BE2C (cell line): ENCODE measurements at regions not wholly inside any gene's neighbourhood (a gene's known extent, or its start where the extent isn't known, plus 50 kb on each side); places are given as distances from the start of the nearest gene placed in this dataset.

Experiments
- DNase-seq: peaks from one replicate; pipeline ENCODE4 v3.0.0-alpha.2; 2020
- H3K27me3 ChIP-seq: fragments of 250-450 bp; sonication (Bioruptor Pico); 2 replicates; pipeline ENCODE4 v1.5.1; 2020; ENCODE audit warnings: mild to moderate bottlenecking
- H3K36me3 ChIP-seq: fragments of 250-450 bp; sonication (Bioruptor Pico); 2 replicates; pipeline ENCODE4 v1.5.1; 2020; ENCODE audit warnings: mild to moderate bottlenecking
- H3K4me1 ChIP-seq: fragments of 250-450 bp; sonication (Bioruptor Pico); 2 replicates; pipeline ENCODE4 v1.5.1; 2020
- H3K4me3 ChIP-seq: 2 replicates; pipeline ENCODE4 v1.5.1; 2011; ENCODE audit warnings: low read depth, low read length
- H3K9me3 ChIP-seq: fragments of 250-450 bp; sonication (Bioruptor Pico); 2 replicates; pipeline ENCODE4 v1.5.1; 2020
- TF ChIP-seq, protein P1 (sequence below): IDR thresholded peaks from 2 replicates; pipeline ENCODE4 v1.5.1; 2012; ENCODE audit warnings: mild to moderate bottlenecking, low read depth, low read length

DNA sequence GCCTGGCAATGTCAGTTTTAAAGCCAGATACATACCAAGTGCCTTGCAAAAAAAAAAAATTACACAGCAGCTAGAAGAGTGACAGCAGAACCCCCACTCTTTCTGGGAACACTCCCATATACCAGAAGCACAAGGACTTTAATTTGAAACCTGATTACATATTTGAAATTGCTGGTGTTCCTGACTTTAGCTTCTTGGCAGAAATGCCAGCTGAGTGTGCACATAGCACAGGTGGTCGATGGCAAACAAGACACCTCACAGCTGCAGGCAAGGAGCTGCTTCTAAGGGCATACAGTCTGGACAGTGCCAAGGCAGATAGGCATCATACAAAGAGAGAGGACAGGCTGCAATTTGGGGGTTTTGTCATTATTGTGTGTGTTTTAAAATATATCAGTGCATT lies 150.7 kb upstream of the SGK1 start:
- peaks cover 5% of the 10 kb centered on the region; the same call in 1 of the 2 replicates for H3K4me1 ChIP-seq
- TF ChIP-seq, protein P1, sequence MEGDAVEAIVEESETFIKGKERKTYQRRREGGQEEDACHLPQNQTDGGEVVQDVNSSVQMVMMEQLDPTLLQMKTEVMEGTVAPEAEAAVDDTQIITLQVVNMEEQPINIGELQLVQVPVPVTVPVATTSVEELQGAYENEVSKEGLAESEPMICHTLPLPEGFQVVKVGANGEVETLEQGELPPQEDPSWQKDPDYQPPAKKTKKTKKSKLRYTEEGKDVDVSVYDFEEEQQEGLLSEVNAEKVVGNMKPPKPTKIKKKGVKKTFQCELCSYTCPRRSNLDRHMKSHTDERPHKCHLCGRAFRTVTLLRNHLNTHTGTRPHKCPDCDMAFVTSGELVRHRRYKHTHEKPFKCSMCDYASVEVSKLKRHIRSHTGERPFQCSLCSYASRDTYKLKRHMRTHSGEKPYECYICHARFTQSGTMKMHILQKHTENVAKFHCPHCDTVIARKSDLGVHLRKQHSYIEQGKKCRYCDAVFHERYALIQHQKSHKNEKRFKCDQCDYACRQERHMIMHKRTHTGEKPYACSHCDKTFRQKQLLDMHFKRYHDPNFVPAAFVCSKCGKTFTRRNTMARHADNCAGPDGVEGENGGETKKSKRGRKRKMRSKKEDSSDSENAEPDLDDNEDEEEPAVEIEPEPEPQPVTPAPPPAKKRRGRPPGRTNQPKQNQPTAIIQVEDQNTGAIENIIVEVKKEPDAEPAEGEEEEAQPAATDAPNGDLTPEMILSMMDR, result no peak
- H3K36me3 ChIP-seq, result no peaks in the 10 kb centered on the region
- H3K9me3 ChIP-seq, result no peaks in the 10 kb centered on the region
- no peak for DNase-seq
- no peak overlapping the region for H3K4me3 ChIP-seq
- no peaks in the 10 kb centered on the region for H3K27me3 ChIP-seq

DNA sequence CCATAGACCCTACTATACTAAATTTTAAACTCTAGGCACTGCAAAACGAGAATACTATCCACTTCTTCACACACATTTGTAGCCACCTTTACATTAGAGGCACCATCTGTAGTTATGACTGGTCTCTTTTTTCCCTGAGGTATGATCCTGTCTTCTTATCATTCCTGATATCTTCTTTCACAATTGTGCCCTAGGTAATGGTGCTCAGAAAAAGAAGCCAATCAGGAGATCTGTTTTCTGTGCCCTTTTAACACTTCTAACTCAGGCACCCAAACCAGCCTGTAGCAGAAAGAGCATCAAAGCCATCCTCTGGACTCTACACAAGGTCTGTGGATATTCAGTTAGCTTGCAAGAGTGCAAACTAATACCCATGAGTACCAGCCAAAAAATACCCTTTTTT lies 149.7 kb upstream of the SGK1 start:
- no peak overlapping the region for H3K4me3 ChIP-seq
- no peaks in the 10 kb centered on the region for H3K9me3 ChIP-seq
- peaks cover 5% of the 10 kb centered on the region; the same call in 1 of the 2 replicates for H3K4me1 ChIP-seq
- H3K27me3 ChIP-seq, result no peaks in the 10 kb centered on the region
- no peak for DNase-seq
- no peaks in the 10 kb centered on the region for H3K36me3 ChIP-seq
- TF ChIP-seq, protein P1, result no peak

DNA sequence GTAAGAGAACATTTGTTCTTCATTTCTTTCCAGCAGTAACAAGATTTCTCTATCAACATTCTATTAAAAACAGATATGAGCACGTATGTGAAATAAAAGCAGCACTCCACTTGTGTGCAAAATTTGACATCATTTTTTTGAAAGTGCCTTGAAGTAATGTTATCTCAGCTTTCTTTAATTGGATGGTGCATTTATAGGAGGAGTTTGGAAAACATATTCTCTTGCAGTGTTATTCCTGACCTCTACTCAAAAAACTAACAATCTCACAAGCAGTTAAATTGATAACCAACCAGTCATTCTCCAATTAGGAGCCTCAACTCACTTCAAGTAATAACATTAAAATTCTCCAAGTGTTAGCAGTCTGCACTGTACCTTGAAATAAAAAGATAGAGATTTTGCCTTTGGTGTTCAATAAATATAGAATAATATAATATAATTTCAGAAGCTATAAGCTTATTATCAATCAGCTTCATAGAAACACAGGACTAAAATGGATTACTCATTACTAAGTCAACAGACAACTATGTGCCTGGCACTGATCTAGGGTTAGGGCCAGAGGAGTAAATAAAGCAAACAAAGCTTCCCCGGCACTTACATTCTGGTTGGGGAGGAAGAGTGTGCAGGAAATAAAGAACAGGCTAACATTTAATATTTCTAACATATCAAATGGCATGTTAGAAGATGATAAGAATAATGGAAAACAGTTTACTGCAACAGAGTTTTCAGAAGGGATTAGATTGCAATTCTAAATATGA lies 149.0 kb upstream of the SGK1 start:
- no peak for DNase-seq
- TF ChIP-seq, protein P1, result no peak
- peaks cover 5% of the 10 kb centered on the region; the same call in 1 of the 2 replicates for H3K4me1 ChIP-seq

DNA sequence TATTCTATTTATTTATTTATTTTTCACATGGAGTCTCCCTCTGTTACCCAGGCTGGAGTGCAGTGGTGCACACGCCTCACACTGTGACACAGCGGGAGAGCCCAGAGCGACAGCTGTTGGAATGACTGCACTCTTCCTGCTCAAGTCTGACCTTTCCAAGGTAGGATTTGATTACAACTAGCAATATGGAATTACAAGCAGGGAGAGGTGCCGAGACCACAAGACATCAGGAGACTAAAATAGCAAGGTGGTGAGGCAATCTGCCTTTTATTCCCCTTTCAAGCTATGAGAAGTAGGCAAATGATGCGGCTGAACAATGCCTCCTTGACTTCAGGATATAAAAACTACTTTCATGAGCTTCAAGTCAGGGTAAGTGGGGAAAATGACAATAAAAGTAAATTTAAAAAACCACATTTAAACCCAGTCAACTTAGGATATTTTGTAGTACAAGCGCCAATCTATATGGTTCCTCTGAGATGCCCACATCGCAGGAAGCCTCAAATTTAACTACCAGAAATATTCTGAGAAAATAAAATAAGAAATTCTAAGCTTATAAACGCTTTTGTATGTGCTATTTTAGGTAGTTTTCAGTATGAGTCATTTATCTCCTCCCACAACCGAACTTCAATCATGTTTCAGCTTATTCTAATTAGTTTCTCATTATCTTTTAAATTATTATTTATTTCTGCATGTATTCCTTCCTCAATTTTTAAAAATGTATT lies 146.9 kb upstream of the SGK1 start:
- no peak for DNase-seq
- Histone ChIP-seq H3K36me3 (no peaks in the 10 kb centered on the region), H3K9me3 (no peaks in the 10 kb centered on the region; the same call in 1 of the 2 replicates), H3K4me1 (peaks cover 5% of the 10 kb centered on the region; the same call in 1 of the 2 replicates), H3K4me3 (no peak overlapping the region), H3K27me3 (no peaks in the 10 kb centered on the region)
- TF ChIP-seq, protein P1, result no peak

More for the DNA sequence above, 149.0 kb upstream of the SGK1 start:
- Histone ChIP-seq H3K9me3 (no peaks in the 10 kb centered on the region; the same call in 1 of the 2 replicates), H3K4me3 (no peak overlapping the region), H3K27me3 (no peaks in the 10 kb centered on the region), H3K36me3 (no peaks in the 10 kb centered on the region)

- DNase-seq, result no peak
- H3K36me3 ChIP-seq, result no peaks in the 10 kb centered on the region
- no peaks in the 10 kb centered on the region for H3K27me3 ChIP-seq
- H3K4me3 ChIP-seq, result no peak overlapping the region
- TF ChIP-seq, protein P1, result no peak
- no peaks in the 10 kb centered on the region; the same call in 1 of the 2 replicates for H3K4me1 ChIP-seq
- no peaks in the 10 kb centered on the region; the same call in 1 of the 2 replicates for H3K9me3 ChIP-seq
Observed at GRCh38 chr6:134458857-134459657, 141.1 kb upstream of the SGK1 start.
